RWPE2 (cell line): ENCODE measurements at regions not wholly inside any gene's neighbourhood (a gene's known extent, or its start where the extent isn't known, plus 50 kb on each side); places are given as distances from the start of the nearest gene placed in this dataset.
A peak's percentile ranks its signal among the peaks of the same experiment; 100 is the strongest.

Experiments used
- ATAC-seq: fragments of 200-7000 bp; cut with Tn5 transposase; 3 replicates; pipeline ENCODE4 v1.9.1; 2021; ENCODE audit warnings: low read depth
- DNase-seq: peaks from one replicate; pipeline ENCODE4 v3.0.0-alpha.2; 2020; ENCODE audit warnings: low spot score
- H3K27ac ChIP-seq: fragments of 450-650 bp; 2 replicates; pipeline ENCODE4 v1.5.1; 2017; ENCODE audit warnings: mild to moderate bottlenecking; ENCODE audit not compliant: poor library complexity, severe bottlenecking
- H3K27me3 ChIP-seq: fragments of 250-450 bp; sonication (Bioruptor Pico); 2 replicates; pipeline ENCODE4 v1.5.1; 2021; ENCODE audit warnings: mild to moderate bottlenecking, moderate library complexity; ENCODE audit not compliant: insufficient read depth, poor library complexity, severe bottlenecking
- H3K36me3 ChIP-seq: fragments of 250-450 bp; sonication (Bioruptor Pico); 2 replicates; pipeline ENCODE4 v1.5.1; 2020; ENCODE audit warnings: low read depth, mild to moderate bottlenecking, moderate library complexity
- H3K4me1 ChIP-seq: fragments of 250-450 bp; sonication (Bioruptor Pico); 2 replicates; pipeline ENCODE4 v1.5.1; 2021; ENCODE audit warnings: mild to moderate bottlenecking, moderate library complexity; ENCODE audit not compliant: insufficient read depth, poor library complexity, severe bottlenecking
- H3K4me3 ChIP-seq: fragments of 250-450 bp; sonication (Bioruptor Pico); 2 replicates; pipeline ENCODE4 v1.5.1; 2021; ENCODE audit warnings: mild to moderate bottlenecking, moderate library complexity; ENCODE audit not compliant: severe bottlenecking
- H3K9me3 ChIP-seq: fragments of 250-450 bp; sonication (Bioruptor Pico); 2 replicates; pipeline ENCODE4 v1.5.1; 2021; ENCODE audit warnings: mild to moderate bottlenecking, moderate library complexity; ENCODE audit not compliant: severe bottlenecking
- CTCF ChIP-seq: fragments of 450-650 bp; IDR thresholded peaks from one replicate; pipeline ENCODE4 v1.5.1; 2017; ENCODE audit warnings: mild to moderate bottlenecking, moderate library complexity; ENCODE audit not compliant: poor library complexity, severe bottlenecking

DNA sequence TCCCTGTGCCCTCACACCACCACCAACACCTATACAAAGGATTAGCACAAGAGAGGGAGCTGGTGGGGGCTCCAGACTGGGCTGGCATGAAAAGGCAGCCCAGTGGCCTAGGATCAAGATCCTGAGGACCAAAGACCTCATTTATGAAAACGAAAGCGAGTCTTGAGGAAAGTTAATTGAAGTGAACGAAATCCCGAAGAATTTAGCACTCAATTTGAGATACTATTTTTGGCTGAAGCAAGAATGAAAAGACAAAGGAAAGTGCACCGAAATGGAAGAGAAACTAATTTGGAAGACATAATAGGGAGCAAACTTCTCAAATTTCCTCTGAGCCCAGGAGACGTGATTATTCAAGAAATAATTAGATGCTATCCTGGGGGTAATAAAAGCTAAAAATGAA, 68.7 kb upstream of the SLC6A11 start:
- H3K27ac ChIP-seq: no peak overlapping the region
- DNase-seq (no peak), ATAC-seq (no peak)
- TF ChIP-seq CTCF: no peak
- H3K4me3 ChIP-seq: no peak overlapping the region
- no peaks in the 10 kb centered on the region for H3K36me3 ChIP-seq
- no peaks in the 10 kb centered on the region for H3K4me1 ChIP-seq
- peaks cover 7% of the 10 kb centered on the region for H3K27me3 ChIP-seq
- H3K9me3 ChIP-seq: no peaks in the 10 kb centered on the region

GRCh38 chr3:10748040-10748439, 68.0 kb upstream of the SLC6A11 start:
- no peaks in the 10 kb centered on the region for H3K4me1 ChIP-seq
- H3K4me3 ChIP-seq: no peak overlapping the region
- ATAC-seq (no peak), DNase-seq (no peak)
- peaks cover 7% of the 10 kb centered on the region for H3K27me3 ChIP-seq
- no peaks in the 10 kb centered on the region for H3K9me3 ChIP-seq
- no peaks in the 10 kb centered on the region for H3K36me3 ChIP-seq
- H3K27ac ChIP-seq: no peak overlapping the region
- TF ChIP-seq CTCF: no peak

- no peak for TF ChIP-seq CTCF
- H3K4me3 ChIP-seq: no peak overlapping the region
- ATAC-seq (peak; percentile 40; the same call in 1 of the 3 replicates), DNase-seq (no peak)
- H3K27me3 ChIP-seq: no peaks in the 10 kb centered on the region
- H3K36me3 ChIP-seq: no peaks in the 10 kb centered on the region
- no peak overlapping the region for H3K27ac ChIP-seq
- H3K4me1 ChIP-seq: peaks cover 3% of the 10 kb centered on the region
- no peaks in the 10 kb centered on the region for H3K9me3 ChIP-seq
These were observed 62.1 kb upstream of the SLC6A11 start for GRCh38 chr3:10753964-10754363.

DNA sequence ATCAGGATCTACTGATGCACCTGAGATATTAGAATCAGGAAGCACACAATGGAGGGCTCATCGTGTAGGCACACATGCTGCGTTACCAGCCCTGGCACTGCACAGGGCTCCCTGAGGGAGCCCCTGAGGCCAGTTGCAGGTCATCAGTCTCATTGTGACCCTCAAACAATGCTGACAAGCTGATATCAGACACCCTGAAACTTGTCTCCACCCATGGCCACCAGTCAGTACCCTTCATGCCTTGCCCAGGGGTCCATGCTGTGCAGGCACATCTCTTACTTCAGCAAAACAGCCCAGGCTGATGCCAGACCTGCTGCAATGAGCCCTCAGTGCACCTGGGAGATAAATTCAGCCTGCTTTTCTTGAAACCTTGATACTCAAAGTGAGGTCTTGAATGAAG, 59.5 kb upstream of the SLC6A11 start:
- no peak overlapping the region for H3K27ac ChIP-seq
- ATAC-seq (no peak), DNase-seq (no peak)
- H3K27me3 ChIP-seq: no peaks in the 10 kb centered on the region
- H3K36me3 ChIP-seq: no peaks in the 10 kb centered on the region
- H3K9me3 ChIP-seq: no peaks in the 10 kb centered on the region
- peaks cover 3% of the 10 kb centered on the region for H3K4me1 ChIP-seq
- H3K4me3 ChIP-seq: no peak overlapping the region
- TF ChIP-seq CTCF: no peak

DNA sequence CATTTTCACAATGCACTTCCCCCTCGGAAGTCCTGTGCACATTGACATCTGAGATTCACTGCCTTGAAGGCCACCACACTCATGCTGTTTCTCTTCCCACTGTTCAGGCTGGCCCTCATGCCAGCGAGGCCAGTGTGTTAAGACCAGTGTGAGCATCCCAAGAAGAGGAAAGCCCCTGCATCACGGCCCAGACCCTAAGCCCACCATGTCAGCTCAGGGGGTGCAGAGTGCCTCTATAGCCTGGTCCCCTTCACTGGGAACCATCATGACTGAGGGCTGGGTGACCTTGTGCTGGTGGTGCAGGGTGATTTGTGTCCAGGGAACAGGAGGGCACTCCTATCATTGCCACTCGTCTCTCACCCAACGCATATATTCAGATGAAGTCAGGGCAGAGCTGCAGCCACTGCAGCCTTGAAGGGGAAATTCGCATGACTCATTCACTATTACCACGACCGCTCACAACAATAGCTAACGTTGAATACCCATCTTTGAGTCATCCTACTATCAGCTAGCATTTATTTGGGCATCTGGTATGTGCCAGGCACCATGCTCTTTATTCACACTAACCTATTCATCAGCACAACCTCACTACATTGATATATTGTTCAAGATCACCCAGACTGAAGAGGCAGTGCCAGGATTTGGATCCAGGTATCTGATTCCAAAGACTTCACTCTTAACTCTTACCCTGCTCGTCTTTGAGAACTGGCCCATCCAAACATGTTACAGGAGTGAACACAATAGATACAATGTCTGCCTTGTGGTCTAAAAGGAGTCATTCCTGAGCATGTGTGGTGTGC, 58.8 kb upstream of the SLC6A11 start:
- Histone ChIP-seq H3K9me3 (no peaks in the 10 kb centered on the region), H3K36me3 (no peaks in the 10 kb centered on the region), H3K27ac (peak overlapping the region; percentile 14), H3K27me3 (no peaks in the 10 kb centered on the region), H3K4me3 (no peak overlapping the region), H3K4me1 (peaks cover 3% of the 10 kb centered on the region)
- peak; percentile 79 for ATAC-seq
- TF ChIP-seq CTCF: no peak
- no peak for DNase-seq
